ENCODE measurements at regions not wholly inside any gene's neighbourhood (a gene's known extent, or its start where the extent isn't known, plus 50 kb on each side); places are given as distances from the start of the nearest gene placed in this dataset.
"Not testable (repeated sequence)": the region's sequence is repeated elsewhere in the genome, so short reads cannot be mapped to it uniquely, and the experiment has no call there.

DNA sequence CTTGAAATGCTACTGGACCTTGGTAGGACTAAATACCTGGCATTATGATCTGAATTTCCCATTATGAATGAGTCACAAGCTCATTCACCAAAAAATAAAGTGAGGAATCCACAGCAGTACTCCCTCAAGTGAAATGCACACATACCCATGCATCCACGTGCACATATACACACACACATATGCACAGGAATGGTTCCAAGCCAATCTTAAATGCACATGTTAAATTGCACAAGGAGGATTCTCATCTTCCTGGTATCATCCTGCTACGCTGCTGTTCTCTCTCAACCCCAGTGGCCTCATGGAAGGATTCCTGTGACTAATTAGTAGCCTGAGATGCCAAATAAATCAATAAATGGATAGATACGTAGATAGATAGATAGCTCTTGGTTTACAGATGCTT, 132.1 kb upstream of the KLF12 start:
- TF ChIP-seq, protein P1, sequence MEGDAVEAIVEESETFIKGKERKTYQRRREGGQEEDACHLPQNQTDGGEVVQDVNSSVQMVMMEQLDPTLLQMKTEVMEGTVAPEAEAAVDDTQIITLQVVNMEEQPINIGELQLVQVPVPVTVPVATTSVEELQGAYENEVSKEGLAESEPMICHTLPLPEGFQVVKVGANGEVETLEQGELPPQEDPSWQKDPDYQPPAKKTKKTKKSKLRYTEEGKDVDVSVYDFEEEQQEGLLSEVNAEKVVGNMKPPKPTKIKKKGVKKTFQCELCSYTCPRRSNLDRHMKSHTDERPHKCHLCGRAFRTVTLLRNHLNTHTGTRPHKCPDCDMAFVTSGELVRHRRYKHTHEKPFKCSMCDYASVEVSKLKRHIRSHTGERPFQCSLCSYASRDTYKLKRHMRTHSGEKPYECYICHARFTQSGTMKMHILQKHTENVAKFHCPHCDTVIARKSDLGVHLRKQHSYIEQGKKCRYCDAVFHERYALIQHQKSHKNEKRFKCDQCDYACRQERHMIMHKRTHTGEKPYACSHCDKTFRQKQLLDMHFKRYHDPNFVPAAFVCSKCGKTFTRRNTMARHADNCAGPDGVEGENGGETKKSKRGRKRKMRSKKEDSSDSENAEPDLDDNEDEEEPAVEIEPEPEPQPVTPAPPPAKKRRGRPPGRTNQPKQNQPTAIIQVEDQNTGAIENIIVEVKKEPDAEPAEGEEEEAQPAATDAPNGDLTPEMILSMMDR (IDR thresholded peaks at IDR 0.05) = no peak
- TF ChIP-seq, protein P2, sequence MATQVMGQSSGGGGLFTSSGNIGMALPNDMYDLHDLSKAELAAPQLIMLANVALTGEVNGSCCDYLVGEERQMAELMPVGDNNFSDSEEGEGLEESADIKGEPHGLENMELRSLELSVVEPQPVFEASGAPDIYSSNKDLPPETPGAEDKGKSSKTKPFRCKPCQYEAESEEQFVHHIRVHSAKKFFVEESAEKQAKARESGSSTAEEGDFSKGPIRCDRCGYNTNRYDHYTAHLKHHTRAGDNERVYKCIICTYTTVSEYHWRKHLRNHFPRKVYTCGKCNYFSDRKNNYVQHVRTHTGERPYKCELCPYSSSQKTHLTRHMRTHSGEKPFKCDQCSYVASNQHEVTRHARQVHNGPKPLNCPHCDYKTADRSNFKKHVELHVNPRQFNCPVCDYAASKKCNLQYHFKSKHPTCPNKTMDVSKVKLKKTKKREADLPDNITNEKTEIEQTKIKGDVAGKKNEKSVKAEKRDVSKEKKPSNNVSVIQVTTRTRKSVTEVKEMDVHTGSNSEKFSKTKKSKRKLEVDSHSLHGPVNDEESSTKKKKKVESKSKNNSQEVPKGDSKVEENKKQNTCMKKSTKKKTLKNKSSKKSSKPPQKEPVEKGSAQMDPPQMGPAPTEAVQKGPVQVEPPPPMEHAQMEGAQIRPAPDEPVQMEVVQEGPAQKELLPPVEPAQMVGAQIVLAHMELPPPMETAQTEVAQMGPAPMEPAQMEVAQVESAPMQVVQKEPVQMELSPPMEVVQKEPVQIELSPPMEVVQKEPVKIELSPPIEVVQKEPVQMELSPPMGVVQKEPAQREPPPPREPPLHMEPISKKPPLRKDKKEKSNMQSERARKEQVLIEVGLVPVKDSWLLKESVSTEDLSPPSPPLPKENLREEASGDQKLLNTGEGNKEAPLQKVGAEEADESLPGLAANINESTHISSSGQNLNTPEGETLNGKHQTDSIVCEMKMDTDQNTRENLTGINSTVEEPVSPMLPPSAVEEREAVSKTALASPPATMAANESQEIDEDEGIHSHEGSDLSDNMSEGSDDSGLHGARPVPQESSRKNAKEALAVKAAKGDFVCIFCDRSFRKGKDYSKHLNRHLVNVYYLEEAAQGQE (IDR thresholded peaks at IDR 0.05; ENCODE audit: insufficient read depth in 1 of 2, low read depth in 2 of 2, low read length in 1 of 2) = no peak
- TF ChIP-seq SIN3A (IDR thresholded peaks at IDR 0.05; ENCODE audit: borderline replicate concordance, insufficient read depth, low read depth, low read length) (no peak), TCF7L2 (IDR thresholded peaks at IDR 0.05; ENCODE audit: low read depth, low read length) (no peak), POLR2AphosphoS5 (IDR thresholded peaks at IDR 0.05; ENCODE audit: low read depth, low read length) (no peak)
- no peaks in the 10 kb centered on the region; the same call in 1 of the 2 replicates for H3K9me3 ChIP-seq (ENCODE audit: control insufficient read depth, insufficient read depth, low read depth, low read length)
- H3K4me3 ChIP-seq (ENCODE audit: low read depth in 2 of 2, low read length in 2 of 2) = no peak overlapping the region
- CTCF ChIA-PET = no interaction called here
- POLR2A ChIA-PET = no interaction called here
- in situ Hi-C loops (cut with HindIII; ENCODE audit: low pct_unique_long_range_greater_than_20kb, low sequenced_read_pairs) = no loop called here
- no peaks in the 10 kb centered on the region for H3K27me3 ChIP-seq (ENCODE audit: control insufficient read depth, insufficient read depth, low read length)
- H3K27ac ChIP-seq (ENCODE audit: low read length) = no peak overlapping the region
- no peak for DNase-seq (ENCODE audit: low read depth, low spot score)
- H3K4me1 ChIP-seq (ENCODE audit: control insufficient read depth, insufficient read depth, low read length) = no peaks in the 10 kb centered on the region
- intact Hi-C loops (cut with micrococcal nuclease; ENCODE audit: unreplicated experiment) = no loop called here
- no TSS peak for BruUV-seq (replicated peaks)
- ATAC-seq = no peak
- no peaks in the 10 kb centered on the region for H3K36me3 ChIP-seq (ENCODE audit: control insufficient read depth, insufficient read depth, low read length)

DNA sequence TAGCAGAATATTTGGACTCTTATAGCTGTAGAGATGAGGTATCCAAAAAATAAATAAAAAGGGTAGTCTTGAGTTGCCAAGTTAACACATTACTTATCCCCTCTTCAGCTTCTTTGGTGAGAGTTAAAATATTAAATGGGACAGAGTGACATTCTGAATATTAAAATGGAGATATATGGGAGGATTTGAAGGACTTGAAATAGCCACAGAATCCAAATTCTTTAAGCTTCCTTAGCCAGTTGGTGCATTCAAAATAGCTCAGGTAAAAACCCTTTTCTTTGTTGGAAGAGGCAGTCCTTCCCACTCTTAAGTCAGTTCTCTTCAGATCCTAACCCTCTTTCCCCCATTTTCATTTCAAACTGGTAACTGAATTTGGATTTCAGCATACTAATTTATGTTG, 130.1 kb upstream of the KLF12 start:
- Histone ChIP-seq H3K36me3 (ENCODE audit: control insufficient read depth, insufficient read depth, low read length) (no peaks in the 10 kb centered on the region), H3K4me3 (ENCODE audit: low read depth in 2 of 2, low read length in 2 of 2) (no peak overlapping the region), H3K27me3 (ENCODE audit: control insufficient read depth, insufficient read depth, low read length) (no peaks in the 10 kb centered on the region), H3K27ac (ENCODE audit: low read length) (no peak overlapping the region), H3K4me1 (ENCODE audit: control insufficient read depth, insufficient read depth, low read length) (no peaks in the 10 kb centered on the region), H3K9me3 (ENCODE audit: control insufficient read depth, insufficient read depth, low read depth, low read length) (no peaks in the 10 kb centered on the region; the same call in 1 of the 2 replicates)
- no TSS peak for BruUV-seq (replicated peaks)
- no peak for DNase-seq (ENCODE audit: low read depth, low spot score)
- TF ChIP-seq TCF7L2 (IDR thresholded peaks at IDR 0.05; ENCODE audit: low read depth, low read length) = no peak
- ChIA-PET CTCF (no interaction called here), POLR2A (no interaction called here)
- ATAC-seq = no peak
- in situ Hi-C loops (cut with HindIII; ENCODE audit: low pct_unique_long_range_greater_than_20kb, low sequenced_read_pairs) = no loop called here
- intact Hi-C loops (cut with micrococcal nuclease; ENCODE audit: unreplicated experiment) = no loop called here

DNA sequence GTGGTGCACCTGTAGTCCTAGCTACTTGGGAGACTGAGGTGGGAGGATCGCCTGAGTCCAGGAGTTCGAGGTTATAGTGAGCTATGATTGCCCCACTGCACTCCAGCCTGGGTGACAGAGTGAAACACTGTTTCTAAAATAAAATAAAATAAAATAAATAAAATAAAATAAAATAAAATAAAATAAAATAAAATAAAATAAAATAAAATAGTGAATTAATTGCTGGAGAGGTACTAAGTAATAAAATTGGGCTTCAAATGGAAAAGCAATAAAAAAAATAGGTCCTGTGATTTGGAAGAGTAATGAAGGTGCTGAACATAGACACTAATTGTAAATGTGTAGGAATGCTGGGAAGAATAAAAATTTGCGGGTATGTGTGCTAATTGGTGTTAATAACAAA, 126.2 kb upstream of the KLF12 start:
- BruUV-seq (replicated peaks); in situ Hi-C loops (cut with HindIII; ENCODE audit: low pct_unique_long_range_greater_than_20kb, low sequenced_read_pairs); CTCF ChIA-PET: not testable (repeated sequence)

More for the DNA sequence above, 126.2 kb upstream of the KLF12 start:
- intact Hi-C loops (cut with micrococcal nuclease; ENCODE audit: unreplicated experiment); H3K4me1 ChIP-seq (ENCODE audit: control insufficient read depth, insufficient read depth, low read length); H3K9me3 ChIP-seq (ENCODE audit: control insufficient read depth, insufficient read depth, low read depth, low read length); H3K36me3 ChIP-seq (ENCODE audit: control insufficient read depth, insufficient read depth, low read length); ATAC-seq; POLR2A ChIA-PET; DNase-seq (ENCODE audit: low read depth, low spot score); H3K27me3 ChIP-seq (ENCODE audit: control insufficient read depth, insufficient read depth, low read length); H3K27ac ChIP-seq (ENCODE audit: low read length); H3K4me3 ChIP-seq (ENCODE audit: low read depth in 2 of 2, low read length in 2 of 2): not testable (repeated sequence)

Measured in Panc1 (cell line).